Hepatocyte (in vitro differentiated cells): ENCODE measurements at regions not wholly inside any gene's neighbourhood (a gene's known extent, or its start where the extent isn't known, plus 50 kb on each side); places are given as distances from the start of the nearest gene placed in this dataset.
"Not testable (repeated sequence)": the region's sequence is repeated elsewhere in the genome, so short reads cannot be mapped to it uniquely, and the experiment has no call there.

Source experiments
- CTCF ChIP-seq: fragments of 200-600 bp; sonication (generic); IDR thresholded peaks from 2 replicates; pipeline ENCODE4 v1.5.1; 2016; ENCODE audit warnings: antibody characterized with exemption, mild to moderate bottlenecking; ENCODE audit not compliant: poor library complexity
- EZH2 ChIP-seq: fragments of 200-600 bp; sonication (generic); IDR thresholded peaks from 2 replicates; pipeline ENCODE4 v1.6.1; 2016; ENCODE audit warnings: antibody characterized with exemption, mild to moderate bottlenecking, borderline replicate concordance
- EZH2phosphoT487 ChIP-seq: fragments of 200-600 bp; sonication (generic); IDR thresholded peaks from one replicate; pipeline ENCODE4 v1.6.1; 2018; ENCODE audit warnings: antibody characterized with exemption, mild to moderate bottlenecking, low read depth, moderate library complexity; ENCODE audit not compliant: unreplicated experiment, severe bottlenecking

- TF ChIP-seq CTCF, EZH2phosphoT487, EZH2: not testable (repeated sequence)
Observed at GRCh38 chr14:106184771-106185170, 658.4 kb downstream of the TMEM121 start.
